ENCODE measurements at regions not wholly inside any gene's neighbourhood (a gene's known extent, or its start where the extent isn't known, plus 50 kb on each side); places are given as distances from the start of the nearest gene placed in this dataset.

- Histone ChIP-seq H2AFZ (ENCODE audit: low read length) (no peak overlapping the region), H3K14ac (ENCODE audit: insufficient read depth, low read length) (no peak overlapping the region), H3K4me2 (ENCODE audit: insufficient read depth, insufficient read length, low read length) (no peak overlapping the region), H2BK5ac (ENCODE audit: insufficient read length, low read length) (no peak overlapping the region), H2BK120ac (ENCODE audit: low read depth, low read length, poor library complexity, severe bottlenecking) (no peak overlapping the region), H2BK12ac (ENCODE audit: insufficient read length, low read depth, low read length) (no peak overlapping the region), H3K9ac (ENCODE audit: extremely low read depth, insufficient read length, low read length) (no peak overlapping the region), H3K79me2 (ENCODE audit: insufficient read depth, low read length) (no peaks in the 10 kb centered on the region), H3K27me3 (ENCODE audit: insufficient read depth, low read length) (no peaks in the 10 kb centered on the region), H4K91ac (ENCODE audit: insufficient read length, low read depth, low read length) (no peak overlapping the region), H4K5ac (ENCODE audit: insufficient read length, low read depth, low read length) (no peak overlapping the region), H4K20me1 (ENCODE audit: control insufficient read depth, insufficient read depth, insufficient read length) (no peaks in the 10 kb centered on the region), H3K23ac (ENCODE audit: insufficient read length, low read depth, low read length) (no peak overlapping the region), H3K79me1 (ENCODE audit: insufficient read depth, low read depth, low read length, poor library complexity, severe bottlenecking) (no peaks in the 10 kb centered on the region), H4K8ac (replicated peaks; ENCODE audit: insufficient read length, low read depth, low read length) (no peak overlapping the region), H3K4me1 (ENCODE audit: insufficient read depth, low read length) (no peaks in the 10 kb centered on the region), H3K56ac (ENCODE audit: insufficient read length, low read depth, low read length) (no peak overlapping the region), H3K27ac (ENCODE audit: insufficient read length, low read depth, low read length) (no peak overlapping the region), H2BK15ac (ENCODE audit: low read depth, low read length) (no peak overlapping the region), H3T11ph (ENCODE audit: low read length) (no peak overlapping the region), H3K9me3 (ENCODE audit: control insufficient read depth, low read depth, low read length) (no peaks in the 10 kb centered on the region), H2AK5ac (ENCODE audit: insufficient read length, low read length) (no peak overlapping the region), H2BK20ac (ENCODE audit: low read depth, low read length, poor library complexity, severe bottlenecking) (no peak overlapping the region), H3K23me2 (ENCODE audit: insufficient read length, low read depth, low read length, poor library complexity, severe bottlenecking) (no peaks in the 10 kb centered on the region), H3K18ac (ENCODE audit: insufficient read length, low read depth, low read length) (no peak overlapping the region), H3K4ac (ENCODE audit: low read depth, low read length) (no peak overlapping the region)
- DNase-seq = no peak
- no peak for TF ChIP-seq CTCF (conservative IDR thresholded peaks at IDR 0.05)
- peaks cover 0 to 6% (median 0%) of the 10 kb centered on the region in 3 experiments; a peak in 3 of 7 replicates for H3K36me3 Mint-ChIP-seq (ENCODE audit: insufficient read depth in 1 of 3, low read depth in 3 of 3)
- peaks cover 50 to 61% of the 10 kb centered on the region in 2 experiments for H3K9me3 Mint-ChIP-seq
- H3K27me3 Mint-ChIP-seq (ENCODE audit: low read depth) = no peaks in the 10 kb centered on the region
- H3K4me1 Mint-ChIP-seq = no peaks in the 10 kb centered on the region
- WGBS (ENCODE audit: extremely low coverage, insufficient read length, low lambda C conversion rate) = no CpG with 5 or more reads among the region's 2 CpGs
- no peak overlapping the region for H3K4me3 Mint-ChIP-seq
- H3K27ac Mint-ChIP-seq = no peak overlapping the region
Measured at GRCh38 chrX:14409341-14409740, 120.0 kb upstream of the GLRA2 start.
